CD4-positive, alpha-beta T cell treated with Interleukin-2 at 100 ng/mL for 4 hours (primary cell): ENCODE measurements at regions not wholly inside any gene's neighbourhood (a gene's known extent, or its start where the extent isn't known, plus 50 kb on each side); places are given as distances from the start of the nearest gene placed in this dataset.

Experiments used
- DNase-seq: peaks from one replicate; pipeline ENCODE4 v3.0.0-alpha.2; 2020; ENCODE audit warnings: low spot score

GRCh38 chr3:13171704-13172643, 98.7 kb upstream of the IQSEC1 start:
- DNase-seq: no peak

GRCh38 chr3:13170317-13170716, 97.1 kb upstream of the IQSEC1 start:
- no peak for DNase-seq

DNA sequence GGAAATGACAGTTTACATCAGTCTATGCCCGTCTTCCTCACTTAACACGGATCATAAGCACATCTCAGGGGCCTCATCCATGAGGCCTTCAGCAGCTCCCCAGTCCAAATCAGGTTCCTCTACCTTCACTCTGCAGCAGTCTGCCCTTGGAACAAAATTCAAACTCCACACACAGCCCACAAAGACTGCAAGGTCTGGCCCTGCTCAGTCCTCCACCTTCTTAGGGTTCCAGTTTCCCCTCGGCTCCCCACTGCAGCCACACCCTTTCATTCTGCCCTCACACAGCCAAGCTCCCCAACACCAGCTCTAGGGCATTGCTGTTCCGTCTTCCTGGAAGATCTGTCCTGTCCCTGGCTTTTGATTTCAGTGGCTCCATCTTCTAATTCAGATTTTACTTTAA, 95.2 kb upstream of the IQSEC1 start:
- no peak for DNase-seq

GRCh38 chr3:13167829-13168228, 94.6 kb upstream of the IQSEC1 start:
- no peak for DNase-seq

- no peak for DNase-seq
These were observed 94.0 kb upstream of the IQSEC1 start for GRCh38 chr3:13167064-13167743.

- DNase-seq: no peak
These were observed 93.2 kb upstream of the IQSEC1 start for GRCh38 chr3:13166243-13167063.

GRCh38 chr3:13165576-13165975, 92.3 kb upstream of the IQSEC1 start:
- no peak for DNase-seq

DNA sequence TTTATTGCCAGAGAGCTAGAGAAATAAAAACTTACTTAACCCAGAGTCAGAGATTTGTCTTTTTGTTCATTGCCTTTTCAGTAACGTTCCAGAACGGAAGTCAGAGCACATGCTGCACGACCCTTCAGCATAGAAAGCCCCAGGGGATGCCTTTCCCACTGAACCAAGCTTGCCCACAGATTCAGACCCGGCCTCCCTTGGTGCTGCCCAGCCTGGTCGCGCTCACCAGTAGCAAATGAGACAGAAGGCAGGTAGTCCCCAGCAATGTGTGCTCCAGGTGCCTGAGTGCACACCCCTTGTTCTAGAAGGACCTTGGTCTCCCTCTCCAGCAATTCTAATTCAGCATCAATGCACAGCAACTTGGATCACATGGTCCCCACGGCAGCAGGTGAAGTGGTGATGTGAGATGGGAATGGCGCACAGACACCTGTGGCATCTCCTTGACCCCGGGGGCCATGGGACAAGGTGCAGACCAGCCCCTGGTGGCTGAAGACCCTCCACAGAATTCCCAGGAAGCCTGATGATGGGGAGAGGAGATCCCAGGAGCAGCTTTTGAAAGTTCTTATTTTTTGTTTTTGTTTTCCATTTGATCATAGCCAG, 91.8 kb upstream of the IQSEC1 start:
- no peak for DNase-seq

- DNase-seq: no peak
These were observed 90.7 kb upstream of the IQSEC1 start for GRCh38 chr3:13163848-13164382.

DNA sequence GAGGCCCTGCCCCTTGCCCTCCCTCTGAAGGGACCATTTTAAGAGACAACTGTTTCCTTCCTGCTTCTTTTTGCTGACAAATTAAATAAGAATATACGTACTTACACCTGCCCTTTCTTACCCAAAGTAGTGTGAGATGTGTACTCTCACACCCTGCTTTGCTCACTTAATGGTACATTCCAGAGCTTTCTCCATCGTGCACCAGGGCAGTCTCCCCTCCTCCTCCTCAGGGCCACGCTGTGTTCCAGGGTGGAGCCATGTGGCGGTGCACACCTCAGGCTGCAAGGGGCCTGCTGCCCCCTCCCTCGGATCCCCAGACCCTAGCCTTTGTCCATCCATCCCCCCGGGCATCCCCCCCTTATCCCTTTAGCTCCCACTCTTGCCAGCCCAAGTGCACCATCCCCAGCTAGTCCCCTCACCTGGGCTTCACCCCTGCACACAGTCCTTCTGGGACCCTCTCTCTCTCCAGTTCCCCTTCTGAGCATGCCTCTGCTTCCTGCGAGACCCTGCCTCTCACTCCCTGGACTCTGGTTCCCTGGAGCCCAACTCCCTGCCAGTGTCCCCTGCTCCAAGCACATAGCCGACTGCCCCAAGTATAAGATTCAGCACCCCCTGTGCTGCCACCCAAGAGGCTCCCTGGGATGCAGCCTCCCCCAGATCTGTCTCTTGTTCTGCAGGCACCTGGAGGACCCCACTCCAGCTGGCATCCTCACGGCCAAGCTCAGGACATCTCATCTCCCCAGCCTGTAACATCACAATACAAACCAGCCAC, 89.5 kb upstream of the IQSEC1 start:
- DNase-seq: no peak

DNA sequence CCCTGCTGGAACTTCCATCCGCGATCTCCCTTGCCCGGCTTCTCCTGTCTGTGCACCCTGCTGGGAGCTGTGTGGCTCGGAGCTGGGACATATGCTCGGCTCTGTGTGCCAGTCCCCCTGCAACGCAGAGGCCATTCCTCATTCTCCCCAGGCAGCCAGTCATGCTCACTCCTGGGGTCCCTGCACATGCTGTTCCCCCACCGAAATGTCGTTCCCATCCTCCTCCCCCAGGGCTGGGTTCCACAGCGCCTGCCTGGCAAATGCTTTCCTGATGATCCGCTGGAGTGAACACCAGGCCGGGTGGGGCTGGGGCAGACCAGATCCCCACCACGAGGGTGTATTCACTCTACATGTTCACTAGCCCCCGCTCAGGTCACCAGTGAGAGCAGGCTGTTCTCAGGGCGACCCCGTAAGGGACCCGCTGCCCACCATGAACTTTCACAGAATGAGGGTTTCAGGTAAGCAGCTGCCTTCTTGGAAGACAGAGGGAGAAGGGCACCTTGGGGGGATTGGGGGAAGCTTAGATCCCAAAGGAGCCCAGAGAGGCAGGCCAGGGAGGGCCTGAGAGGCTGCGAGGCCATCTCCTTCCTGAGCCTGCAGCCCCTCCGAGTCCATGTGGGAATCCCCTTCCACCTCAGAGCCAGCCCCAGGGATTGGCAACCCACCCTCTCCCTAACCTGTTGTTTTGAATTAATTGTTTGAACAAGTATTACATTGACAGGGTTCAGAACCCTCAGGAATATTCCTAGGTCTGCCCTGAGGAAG, 88.7 kb upstream of the IQSEC1 start:
- no peak for DNase-seq

GRCh38 chr3:13161021-13161759, 88.0 kb upstream of the IQSEC1 start:
- no peak for DNase-seq

GRCh38 chr3:13160619-13161018, 87.4 kb upstream of the IQSEC1 start:
- no peak for DNase-seq

GRCh38 chr3:13159890-13160289, 86.7 kb upstream of the IQSEC1 start:
- DNase-seq: no peak

DNA sequence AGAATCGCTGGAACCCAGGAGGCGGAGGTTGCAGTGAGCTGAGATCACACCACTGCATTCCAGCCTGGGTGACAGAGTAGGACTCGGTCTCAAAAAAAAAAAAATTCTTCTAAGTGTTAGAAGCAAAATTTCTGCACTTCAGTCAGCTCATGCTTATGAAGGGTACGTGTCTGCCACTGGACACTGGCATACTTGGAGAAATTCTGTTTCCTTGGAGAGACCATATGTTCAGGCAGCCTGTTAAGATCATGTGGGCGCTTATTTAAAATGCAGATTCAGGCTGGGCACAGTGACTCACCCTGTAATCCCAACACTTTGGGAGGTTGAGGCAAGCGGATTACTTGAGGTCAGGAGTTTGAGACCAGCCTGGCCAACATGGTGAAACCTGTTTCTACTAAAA, 85.6 kb upstream of the IQSEC1 start:
- no peak for DNase-seq

DNA sequence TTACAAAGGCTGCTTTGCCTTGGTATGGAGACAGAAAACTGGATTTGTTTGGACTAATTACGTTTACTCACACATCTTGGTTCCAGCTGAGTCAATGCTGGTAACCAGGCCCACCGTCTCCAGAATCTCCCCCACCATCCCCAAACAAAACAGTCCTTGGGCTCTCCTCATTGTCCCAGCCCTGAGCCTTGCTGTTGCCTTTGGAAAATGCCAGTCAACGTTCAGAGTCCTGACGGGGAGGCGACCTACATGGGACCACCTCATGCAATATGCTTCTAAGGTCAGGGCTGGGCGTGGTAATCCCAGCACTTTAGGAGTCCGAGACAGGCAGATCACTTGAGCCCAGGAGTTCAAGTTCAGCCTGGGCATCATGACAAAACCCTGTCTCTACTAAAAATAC, 85.2 kb upstream of the IQSEC1 start:
- no peak for DNase-seq

DNA sequence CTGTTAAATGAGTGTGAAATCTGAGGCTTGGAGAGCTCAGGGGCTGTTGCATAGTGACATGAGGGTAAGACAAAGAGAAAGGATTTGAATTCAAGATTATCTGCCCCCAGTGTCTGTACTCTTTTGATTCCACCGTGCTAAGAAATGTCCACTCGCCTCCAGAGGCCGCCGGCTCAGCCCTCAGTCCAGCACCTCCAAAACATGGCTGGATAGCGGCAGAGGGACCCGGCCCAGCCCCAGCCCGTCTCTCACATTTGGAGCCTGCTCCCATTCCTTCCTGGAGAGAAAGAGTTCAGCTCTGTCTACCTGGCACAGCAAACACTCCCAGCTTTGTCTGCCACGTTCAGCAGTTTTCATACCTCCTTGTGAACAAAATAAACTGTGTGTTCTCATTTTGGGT, 84.8 kb upstream of the IQSEC1 start:
- DNase-seq: no peak

GRCh38 chr3:13152826-13153710, 79.8 kb upstream of the IQSEC1 start:
- no peak for DNase-seq

DNA sequence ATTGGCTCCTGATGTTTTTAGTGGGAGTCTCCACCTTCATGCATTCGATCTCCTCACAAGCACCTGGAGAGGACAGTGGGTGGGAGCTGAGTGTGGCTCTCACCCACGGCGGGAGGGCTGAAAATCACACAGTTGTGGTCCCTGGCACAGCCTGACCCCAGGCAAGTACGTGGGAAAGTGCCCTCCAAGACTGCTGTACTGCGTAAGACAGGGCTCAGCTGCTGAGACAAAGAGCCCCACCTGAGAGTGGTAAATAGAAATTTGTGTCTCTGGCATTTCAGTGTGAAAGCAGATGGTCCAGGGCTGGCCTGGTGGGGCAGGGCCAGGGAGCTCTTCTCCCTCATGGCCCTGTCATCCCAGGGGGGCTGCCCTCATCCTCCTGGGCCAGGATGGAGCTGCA, 77.4 kb upstream of the IQSEC1 start:
- no peak for DNase-seq
